Cardiac fibroblast (primary cell): ENCODE measurements at regions not wholly inside any gene's neighbourhood (a gene's known extent, or its start where the extent isn't known, plus 50 kb on each side); places are given as distances from the start of the nearest gene placed in this dataset.
A peak's percentile ranks its signal among the peaks of the same experiment; 100 is the strongest.

Source experiments
- DNase-seq, 2 donors: peaks; one replicate each; pipeline versions ENCODE4 v3.0.0 to v3.0.0-alpha.2; 2010; ENCODE audit warnings: low read depth in 2 of 2
- H3K4me3 ChIP-seq, 2 donors: replicated peaks in 1 of 2; 1 replicate in 1 of 2; 2 replicates in 1 of 2; pipeline ENCODE4 v1.5.1; 2011; ENCODE audit warnings: low read depth in 2 of 2, low read length in 2 of 2, mild to moderate bottlenecking in 2 of 2, moderate library complexity in 1 of 2
- TF ChIP-seq, protein P1 (sequence below): IDR thresholded peaks from one replicate; pipeline ENCODE4 v1.5.1; 2011; ENCODE audit warnings: low read depth, mild to moderate bottlenecking, low read length, inconsistent platforms

DNA sequence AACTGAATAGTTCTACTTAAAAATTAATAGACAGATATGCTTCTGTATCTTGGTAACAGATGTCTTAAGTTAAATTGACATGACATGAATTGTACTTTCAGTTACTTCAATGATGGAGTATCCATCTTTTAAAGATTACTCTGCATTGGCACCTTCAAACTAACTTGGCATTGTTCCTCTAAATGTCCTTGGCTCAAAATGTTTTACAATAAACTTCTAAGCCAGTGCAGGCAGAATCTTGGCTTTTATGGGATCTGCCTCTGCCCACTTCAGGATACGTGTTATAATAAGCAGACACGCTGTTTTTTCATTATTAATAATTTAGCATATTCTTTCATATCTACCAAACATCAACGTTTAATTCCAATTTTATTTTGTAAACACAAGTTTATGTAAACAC, 873.4 kb upstream of the ADAMTS5 start:
- TF ChIP-seq, protein P1, sequence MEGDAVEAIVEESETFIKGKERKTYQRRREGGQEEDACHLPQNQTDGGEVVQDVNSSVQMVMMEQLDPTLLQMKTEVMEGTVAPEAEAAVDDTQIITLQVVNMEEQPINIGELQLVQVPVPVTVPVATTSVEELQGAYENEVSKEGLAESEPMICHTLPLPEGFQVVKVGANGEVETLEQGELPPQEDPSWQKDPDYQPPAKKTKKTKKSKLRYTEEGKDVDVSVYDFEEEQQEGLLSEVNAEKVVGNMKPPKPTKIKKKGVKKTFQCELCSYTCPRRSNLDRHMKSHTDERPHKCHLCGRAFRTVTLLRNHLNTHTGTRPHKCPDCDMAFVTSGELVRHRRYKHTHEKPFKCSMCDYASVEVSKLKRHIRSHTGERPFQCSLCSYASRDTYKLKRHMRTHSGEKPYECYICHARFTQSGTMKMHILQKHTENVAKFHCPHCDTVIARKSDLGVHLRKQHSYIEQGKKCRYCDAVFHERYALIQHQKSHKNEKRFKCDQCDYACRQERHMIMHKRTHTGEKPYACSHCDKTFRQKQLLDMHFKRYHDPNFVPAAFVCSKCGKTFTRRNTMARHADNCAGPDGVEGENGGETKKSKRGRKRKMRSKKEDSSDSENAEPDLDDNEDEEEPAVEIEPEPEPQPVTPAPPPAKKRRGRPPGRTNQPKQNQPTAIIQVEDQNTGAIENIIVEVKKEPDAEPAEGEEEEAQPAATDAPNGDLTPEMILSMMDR = no peak
- no peak overlapping the region for H3K4me3 ChIP-seq
- no peak for DNase-seq

DNA sequence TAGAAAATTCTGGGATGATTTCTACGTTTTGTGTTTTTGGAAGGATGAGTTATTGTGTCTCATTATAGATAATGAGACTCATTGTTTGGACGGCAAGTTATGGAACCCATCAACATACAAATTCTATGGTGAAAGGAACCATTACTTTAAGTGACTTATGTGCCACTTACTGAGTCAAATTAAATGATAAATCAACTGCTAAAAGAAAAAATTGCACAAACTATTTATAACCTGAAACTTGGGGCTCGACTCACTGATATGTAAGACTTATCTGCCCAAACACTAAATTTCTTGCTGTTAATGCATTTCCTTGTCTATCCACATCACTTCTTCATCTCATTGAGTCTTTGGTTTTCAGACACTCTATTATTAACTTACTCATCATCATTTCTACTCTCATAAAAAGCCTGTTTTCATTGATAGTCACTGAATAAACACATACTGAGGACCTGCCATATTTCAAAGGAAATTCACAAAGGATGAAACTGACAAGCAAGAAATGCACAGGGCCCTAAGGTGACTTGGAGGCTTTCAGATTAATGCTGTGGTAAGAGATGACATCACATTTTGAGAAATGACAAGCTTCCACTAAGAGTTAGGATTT, 872.7 kb upstream of the ADAMTS5 start:
- H3K4me3 ChIP-seq = no peak overlapping the region
- DNase-seq = no peak
- TF ChIP-seq, protein P1 = no peak

DNA sequence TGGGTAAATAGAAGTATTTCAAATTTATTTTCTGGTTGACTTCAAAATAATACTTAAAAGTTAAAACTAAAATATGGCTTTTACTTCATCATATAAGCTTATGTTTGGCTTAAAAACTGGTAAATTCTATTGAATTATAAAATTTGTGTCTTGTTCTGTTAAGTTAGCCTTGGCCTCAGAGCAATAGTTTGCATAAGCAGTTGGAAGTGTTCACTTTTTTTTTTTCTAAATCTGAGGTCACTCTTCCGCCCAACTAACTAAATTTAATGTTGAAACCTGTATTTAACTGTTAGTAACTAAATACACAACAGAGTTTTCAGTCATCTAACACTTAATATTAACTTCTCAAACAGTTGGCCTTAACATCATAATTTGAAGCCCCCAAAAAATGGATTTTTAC, 871.7 kb upstream of the ADAMTS5 start:
- TF ChIP-seq, protein P1 = no peak
- H3K4me3 ChIP-seq = no peak overlapping the region
- DNase-seq = no peak

DNA sequence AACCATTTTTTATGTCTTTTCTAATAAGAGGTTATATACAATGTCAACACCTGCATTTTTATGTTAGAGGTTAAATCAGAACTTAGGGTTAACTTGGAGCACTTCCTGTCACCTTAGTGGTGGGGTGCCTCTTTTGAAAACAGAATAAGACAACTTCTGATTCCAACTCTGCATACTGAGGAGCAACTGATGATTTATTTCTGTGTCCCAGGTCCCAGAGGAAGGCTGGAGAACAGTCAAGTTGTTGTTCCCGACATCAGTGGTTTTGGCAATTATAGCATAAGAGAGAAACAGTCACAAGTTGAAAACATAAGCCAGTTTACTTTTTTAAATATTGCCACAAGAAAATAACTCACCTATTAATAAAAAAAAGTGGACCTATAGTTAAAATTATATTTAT, 871.0 kb upstream of the ADAMTS5 start:
- DNase-seq = no peak
- TF ChIP-seq, protein P1 = no peak
- H3K4me3 ChIP-seq = no peak overlapping the region

DNA sequence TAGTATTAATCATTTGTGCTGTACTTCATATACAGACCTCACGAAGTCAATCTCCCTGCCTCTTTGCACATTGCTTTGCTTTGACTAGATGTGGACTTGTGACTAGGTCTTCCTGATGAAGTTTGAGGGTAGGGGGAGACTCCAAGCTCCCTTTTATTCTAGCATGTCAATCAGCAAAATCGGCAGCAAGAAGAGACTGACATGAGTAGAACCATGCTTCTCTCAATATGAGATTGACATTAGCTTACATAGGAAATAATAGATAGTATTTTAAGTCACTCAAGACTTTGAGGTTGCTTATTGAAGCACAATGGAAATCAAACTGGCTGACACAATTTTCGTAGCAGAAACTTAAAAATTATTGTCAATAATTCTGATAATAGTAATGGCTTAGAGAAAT, 866.4 kb upstream of the ADAMTS5 start:
- no peak for DNase-seq
- TF ChIP-seq, protein P1 = no peak
- H3K4me3 ChIP-seq = no peak overlapping the region

DNA sequence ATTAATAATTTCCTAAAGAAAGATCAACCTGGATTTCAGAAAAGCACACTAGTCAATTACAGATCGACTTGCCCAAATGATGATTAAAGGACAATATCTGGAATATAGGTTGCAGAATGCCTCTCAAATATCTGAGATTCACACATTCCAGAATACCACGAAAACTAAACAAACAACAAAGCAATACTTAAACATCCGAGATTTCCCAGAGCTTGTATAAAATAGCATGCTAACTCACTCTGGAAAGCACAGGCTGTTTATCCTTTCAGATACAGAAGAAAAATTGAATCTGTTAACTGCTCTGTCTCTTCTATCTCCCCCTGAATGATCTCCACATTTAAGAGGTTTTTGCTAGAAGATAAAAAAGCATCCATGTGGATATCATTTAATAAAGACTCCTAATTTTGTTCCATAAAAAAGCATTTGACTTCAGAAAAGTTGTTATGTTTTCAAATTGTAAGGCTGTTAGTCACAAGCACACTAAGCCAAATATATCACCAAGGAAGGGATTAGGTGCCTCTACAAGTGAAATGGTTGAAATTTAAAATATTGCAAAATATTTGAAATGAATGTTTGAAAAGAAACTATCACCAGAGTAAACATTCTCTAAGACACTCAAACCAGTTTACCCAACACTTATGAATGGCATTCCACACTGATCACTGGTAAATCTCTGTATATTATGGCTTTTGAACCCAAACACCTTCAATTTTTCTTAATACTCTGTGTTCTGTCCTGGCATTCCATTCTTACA, 865.1 kb upstream of the ADAMTS5 start:
- DNase-seq = peak in 1 of 2 donors; percentile 57
- TF ChIP-seq, protein P1 = no peak
- no peak overlapping the region for H3K4me3 ChIP-seq
